ENCODE measurements at regions not wholly inside any gene's neighbourhood (a gene's known extent, or its start where the extent isn't known, plus 50 kb on each side); places are given as distances from the start of the nearest gene placed in this dataset.
"Not testable (repeated sequence)": the region's sequence is repeated elsewhere in the genome, so short reads cannot be mapped to it uniquely, and the experiment has no call there.

DNA sequence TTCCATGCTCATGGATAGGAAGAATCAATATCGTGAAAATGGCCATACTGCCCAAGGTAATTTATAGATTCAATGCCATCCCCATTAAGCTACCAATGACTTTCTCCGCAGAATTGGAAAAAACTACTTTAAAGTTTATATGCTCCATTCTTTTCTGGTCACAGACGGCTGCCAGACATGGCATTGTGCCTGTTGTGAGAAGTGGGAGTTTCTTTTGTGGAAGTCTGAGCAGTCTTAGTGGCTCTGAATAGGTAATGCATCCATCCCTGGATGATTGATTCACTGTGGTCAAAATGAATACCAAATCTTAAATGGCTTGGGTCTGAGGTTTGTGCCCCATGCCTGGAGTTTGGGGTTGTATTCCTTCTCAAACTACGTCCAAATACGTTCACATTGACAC is 274.5 kb upstream of the AZI2 start:
- H3K4me3 ChIP-seq (ENCODE audit: low read depth, low read length) = no peak overlapping the region
- TF ChIP-seq, protein P1, sequence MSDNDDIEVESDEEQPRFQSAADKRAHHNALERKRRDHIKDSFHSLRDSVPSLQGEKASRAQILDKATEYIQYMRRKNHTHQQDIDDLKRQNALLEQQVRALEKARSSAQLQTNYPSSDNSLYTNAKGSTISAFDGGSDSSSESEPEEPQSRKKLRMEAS (IDR thresholded peaks at IDR 0.05; ENCODE audit: low read depth, low read length) = no peak
- no peak for TF ChIP-seq POLR2A (IDR thresholded peaks at IDR 0.05; ENCODE audit: extremely low read depth, insufficient read length)
- DNase-seq (ENCODE audit: low read depth) = no peak

DNA sequence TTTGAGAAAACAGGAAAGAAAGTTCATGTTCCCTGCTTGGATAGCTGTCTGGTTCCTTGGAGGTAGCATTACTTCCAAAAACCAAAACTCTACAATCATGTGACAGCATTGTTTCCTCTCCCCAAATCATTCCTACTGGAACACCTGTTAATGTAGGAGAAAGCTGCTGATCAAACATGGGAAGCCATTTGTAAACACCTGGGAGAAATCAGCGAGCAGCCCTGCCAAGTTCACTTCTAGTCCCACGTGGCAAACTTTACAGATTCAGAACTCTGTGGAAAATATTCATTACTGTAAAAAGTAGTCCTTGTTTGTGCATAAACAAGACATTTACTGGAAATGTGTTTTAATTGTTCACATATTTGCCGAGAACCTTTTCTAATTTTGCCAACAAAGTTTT is 275.5 kb upstream of the AZI2 start:
- DNase-seq (ENCODE audit: low read depth) = no peak
- TF ChIP-seq, protein P2, sequence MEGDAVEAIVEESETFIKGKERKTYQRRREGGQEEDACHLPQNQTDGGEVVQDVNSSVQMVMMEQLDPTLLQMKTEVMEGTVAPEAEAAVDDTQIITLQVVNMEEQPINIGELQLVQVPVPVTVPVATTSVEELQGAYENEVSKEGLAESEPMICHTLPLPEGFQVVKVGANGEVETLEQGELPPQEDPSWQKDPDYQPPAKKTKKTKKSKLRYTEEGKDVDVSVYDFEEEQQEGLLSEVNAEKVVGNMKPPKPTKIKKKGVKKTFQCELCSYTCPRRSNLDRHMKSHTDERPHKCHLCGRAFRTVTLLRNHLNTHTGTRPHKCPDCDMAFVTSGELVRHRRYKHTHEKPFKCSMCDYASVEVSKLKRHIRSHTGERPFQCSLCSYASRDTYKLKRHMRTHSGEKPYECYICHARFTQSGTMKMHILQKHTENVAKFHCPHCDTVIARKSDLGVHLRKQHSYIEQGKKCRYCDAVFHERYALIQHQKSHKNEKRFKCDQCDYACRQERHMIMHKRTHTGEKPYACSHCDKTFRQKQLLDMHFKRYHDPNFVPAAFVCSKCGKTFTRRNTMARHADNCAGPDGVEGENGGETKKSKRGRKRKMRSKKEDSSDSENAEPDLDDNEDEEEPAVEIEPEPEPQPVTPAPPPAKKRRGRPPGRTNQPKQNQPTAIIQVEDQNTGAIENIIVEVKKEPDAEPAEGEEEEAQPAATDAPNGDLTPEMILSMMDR (IDR thresholded peaks at IDR 0.05; ENCODE audit: low read depth, low read length) = no peak
- TF ChIP-seq MYC (IDR thresholded peaks at IDR 0.05; ENCODE audit: low read depth, low read length) = no peak
- TF ChIP-seq, protein P1 (IDR thresholded peaks at IDR 0.05; ENCODE audit: low read depth, low read length) = no peak
- TF ChIP-seq POLR2A (IDR thresholded peaks at IDR 0.05; ENCODE audit: extremely low read depth, insufficient read length) = no peak

DNA sequence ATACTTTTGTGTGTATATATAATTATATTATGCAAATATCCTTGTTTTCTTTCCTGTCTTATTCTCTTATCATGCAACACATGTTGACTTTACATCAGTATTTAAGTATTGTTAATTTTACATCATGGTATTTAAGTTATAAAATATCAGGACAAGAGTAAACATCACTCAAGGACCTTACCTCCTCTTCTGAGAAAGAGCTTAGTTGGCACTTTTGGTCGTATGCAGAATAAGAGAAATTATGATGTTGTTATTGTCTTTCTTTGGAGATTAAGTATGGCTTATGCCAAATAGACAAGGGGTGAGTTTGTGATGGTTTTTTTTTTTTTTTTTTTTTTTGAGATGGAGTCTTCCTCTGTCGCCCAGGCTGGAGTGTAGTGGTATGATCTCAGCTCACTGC is 279.2 kb upstream of the AZI2 start:
- not testable (repeated sequence) for H3K4me3 ChIP-seq (ENCODE audit: low read depth, low read length); DNase-seq (ENCODE audit: low read depth)

More for the DNA sequence above, 275.5 kb upstream of the AZI2 start:
- no peak overlapping the region for H3K4me3 ChIP-seq (ENCODE audit: low read depth, low read length)

DNA sequence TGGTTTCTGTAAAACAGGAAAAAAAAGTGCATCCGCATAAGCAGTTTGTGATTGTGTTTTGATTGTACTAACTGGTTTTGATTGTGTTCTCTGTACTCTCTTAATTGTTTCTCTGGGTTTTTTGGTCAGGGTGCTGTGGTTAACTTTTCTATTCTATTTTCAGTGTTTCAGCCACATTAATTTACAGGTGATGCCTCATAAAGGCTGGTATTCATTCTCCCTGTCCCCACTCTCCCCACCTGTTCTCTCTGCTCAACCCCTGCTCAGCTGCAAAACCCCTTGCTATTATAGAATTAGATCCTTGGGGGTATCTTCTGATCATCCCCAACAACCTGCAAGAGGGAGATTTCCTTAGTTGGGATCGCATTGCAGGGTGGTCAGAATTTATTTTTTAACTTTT is 285.4 kb upstream of the AZI2 start:
- DNase-seq (ENCODE audit: low read depth) = no peak
- TF ChIP-seq MYC (IDR thresholded peaks at IDR 0.05; ENCODE audit: low read depth, low read length) (no peak), POLR2A (IDR thresholded peaks at IDR 0.05; ENCODE audit: extremely low read depth, insufficient read length) (no peak)
- TF ChIP-seq, protein P2 (IDR thresholded peaks at IDR 0.05; ENCODE audit: low read depth, low read length) = no peak
- TF ChIP-seq, protein P1 (IDR thresholded peaks at IDR 0.05; ENCODE audit: low read depth, low read length) = no peak
- H3K4me3 ChIP-seq (ENCODE audit: low read depth, low read length) = no peak overlapping the region

DNA sequence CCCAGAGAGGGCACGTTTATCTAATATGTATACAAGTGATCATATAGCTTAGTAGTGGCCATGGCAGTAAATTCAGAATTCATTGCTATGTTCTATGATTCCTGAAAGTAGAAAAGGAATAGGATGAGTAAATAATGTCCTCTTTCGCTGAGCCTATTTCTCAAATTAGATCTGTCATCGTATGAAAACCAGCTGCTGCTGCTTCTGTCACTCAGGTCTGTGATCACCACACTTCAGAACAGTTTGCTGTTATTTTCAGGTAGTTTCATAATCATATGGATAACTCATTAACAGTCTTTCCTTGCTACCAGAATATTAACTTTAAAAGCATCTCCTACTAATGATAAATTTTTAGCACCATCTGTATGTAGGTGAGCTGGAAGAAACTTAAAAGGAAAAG is 289.1 kb upstream of the AZI2 start:
- TF ChIP-seq POLR2A (IDR thresholded peaks at IDR 0.05; ENCODE audit: extremely low read depth, insufficient read length) (no peak), MYC (IDR thresholded peaks at IDR 0.05; ENCODE audit: low read depth, low read length) (no peak)
- TF ChIP-seq, protein P2 (IDR thresholded peaks at IDR 0.05; ENCODE audit: low read depth, low read length) = no peak
- TF ChIP-seq, protein P1 (IDR thresholded peaks at IDR 0.05; ENCODE audit: low read depth, low read length) = no peak
- no peak for DNase-seq (ENCODE audit: low read depth)
- H3K4me3 ChIP-seq (ENCODE audit: low read depth, low read length) = no peak overlapping the region

DNA sequence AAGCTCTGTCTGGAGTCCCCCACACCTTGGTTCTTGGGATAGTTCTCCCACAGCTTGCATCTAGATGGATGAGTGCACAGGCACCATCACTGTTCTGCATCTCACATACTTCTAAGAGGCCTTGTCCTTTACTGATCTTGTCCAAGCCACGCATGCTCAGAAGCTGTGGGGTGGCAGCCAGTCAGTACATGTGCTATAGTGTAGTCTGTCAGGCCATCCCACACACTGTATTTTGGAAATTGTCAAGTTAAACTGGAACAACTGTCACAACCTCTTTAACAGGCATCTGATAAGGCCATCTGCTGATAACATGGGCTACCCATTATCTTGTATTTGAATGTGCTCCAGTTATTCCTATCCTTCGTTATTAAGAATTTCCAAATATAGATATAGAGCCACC is 296.5 kb upstream of the AZI2 start:
- DNase-seq (ENCODE audit: low read depth) = no peak
- TF ChIP-seq, protein P2 (IDR thresholded peaks at IDR 0.05; ENCODE audit: low read depth, low read length) = no peak
- no peak for TF ChIP-seq MYC (IDR thresholded peaks at IDR 0.05; ENCODE audit: low read depth, low read length)
- TF ChIP-seq, protein P1 (IDR thresholded peaks at IDR 0.05; ENCODE audit: low read depth, low read length) = no peak
- no peak for TF ChIP-seq POLR2A (IDR thresholded peaks at IDR 0.05; ENCODE audit: extremely low read depth, insufficient read length)
- no peak overlapping the region for H3K4me3 ChIP-seq (ENCODE audit: low read depth, low read length)

DNA sequence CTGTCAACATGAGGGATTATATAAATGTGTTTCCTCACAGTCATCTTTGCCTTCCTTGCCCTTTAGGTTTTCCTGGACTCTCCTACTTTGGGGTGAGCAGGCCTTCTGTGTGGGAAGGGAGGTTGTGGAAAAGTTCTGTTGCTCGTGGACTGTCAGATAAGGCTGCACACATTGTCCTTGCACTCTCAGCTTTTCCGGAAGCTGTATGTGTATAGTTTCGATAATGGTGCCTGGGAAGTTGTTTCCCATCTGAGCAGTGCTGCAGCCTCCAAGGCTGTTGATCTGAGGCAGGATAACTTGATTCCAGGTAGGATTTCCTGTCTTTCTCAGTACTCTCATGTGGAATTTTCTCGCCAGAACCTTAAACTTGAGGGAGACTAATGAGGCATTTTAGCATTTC is 297.8 kb upstream of the AZI2 start:
- TF ChIP-seq, protein P1 (IDR thresholded peaks at IDR 0.05; ENCODE audit: low read depth, low read length) = no peak
- no peak for TF ChIP-seq POLR2A (IDR thresholded peaks at IDR 0.05; ENCODE audit: extremely low read depth, insufficient read length)
- TF ChIP-seq MYC (IDR thresholded peaks at IDR 0.05; ENCODE audit: low read depth, low read length) = no peak
- no peak for DNase-seq (ENCODE audit: low read depth)
- H3K4me3 ChIP-seq (ENCODE audit: low read depth, low read length) = no peak overlapping the region
